PC-9 (cell line): ENCODE measurements at regions not wholly inside any gene's neighbourhood (a gene's known extent, or its start where the extent isn't known, plus 50 kb on each side); places are given as distances from the start of the nearest gene placed in this dataset.

Source experiments
- BruUV-seq: library from RNA; stranded (reverse); fragments of 400-500 nt; replicated peaks from 2 replicates; lab custom pipeline; 2021; lab: Mats Ljungman, UMichigan
- CTCF ChIA-PET: fragments of 300-600 bp; sonication (Branson Sonifier 250); formaldehyde crosslinking; loops from one replicate; lab custom pipeline; 2022; ENCODE audit warnings: antibody characterized with exemption; lab: Charles Lee
- POLR2A ChIA-PET: fragments of 300-600 bp; sonication (Branson Sonifier 250); formaldehyde crosslinking; loops from one replicate; lab custom pipeline; 2022; ENCODE audit warnings: antibody characterized with exemption; ENCODE audit not compliant: unreplicated experiment; lab: Charles Lee
- DNase-seq, 2 experiments: peaks; one replicate each; pipeline versions ENCODE4 v3.0.0 to v3.0.0-alpha.2; 2015 to 2022; ENCODE audit warnings: mixed read lengths in 1 of 2
- H2AFZ ChIP-seq: fragments of 200-600 bp; sonication (generic); 2 replicates; pipeline ENCODE4 v1.8.1; 2017; ENCODE audit warnings: antibody characterized with exemption
- H3F3A ChIP-seq: fragments of 200-600 bp; sonication (generic); 2 replicates; pipeline ENCODE4 v1.8.1; 2017; ENCODE audit warnings: antibody characterized with exemption, mild to moderate bottlenecking, low read depth; ENCODE audit not compliant: insufficient read depth
- H3K27ac ChIP-seq: fragments of 200-600 bp; sonication (generic); 2 replicates; pipeline ENCODE4 v1.6.1; 2016; ENCODE audit warnings: mixed run types
- H3K27me3 ChIP-seq: fragments of 200-600 bp; sonication (generic); 2 replicates; pipeline ENCODE4 v1.6.1; 2016; ENCODE audit warnings: low read depth, mixed run types; ENCODE audit not compliant: insufficient read depth
- H3K36me3 ChIP-seq: fragments of 200-600 bp; sonication (generic); 2 replicates; pipeline ENCODE4 v1.6.1; 2016; ENCODE audit warnings: low read depth, mixed run types
- H3K4me1 ChIP-seq: fragments of 200-600 bp; sonication (generic); replicated peaks from 2 replicates; pipeline ENCODE4 v1.6.1; 2016; ENCODE audit warnings: mixed run types; ENCODE audit not compliant: insufficient read depth
- H3K4me2 ChIP-seq: fragments of 200-600 bp; sonication (generic); 2 replicates; pipeline ENCODE4 v1.6.1; 2017; ENCODE audit warnings: mixed run types
- H3K4me3 ChIP-seq: fragments of 200-600 bp; sonication (generic); 2 replicates; pipeline ENCODE4 v1.6.1; 2016; ENCODE audit warnings: mixed run types
- H3K79me2 ChIP-seq: fragments of 200-600 bp; sonication (generic); 2 replicates; pipeline ENCODE4 v1.6.1; 2017; ENCODE audit warnings: low read depth, mixed run types
- H3K9me2 ChIP-seq: fragments of 200-600 bp; sonication (generic); 2 replicates; pipeline ENCODE4 v1.8.1; 2017; ENCODE audit warnings: mild to moderate bottlenecking; ENCODE audit not compliant: insufficient read depth
- H3K9me3 ChIP-seq: fragments of 200-600 bp; sonication (generic); 2 replicates; pipeline ENCODE4 v1.8.1; 2016; ENCODE audit warnings: low read depth; ENCODE audit not compliant: insufficient read depth
- H4K20me1 ChIP-seq: fragments of 200-600 bp; sonication (generic); 2 replicates; pipeline ENCODE4 v1.8.1; 2017; ENCODE audit not compliant: insufficient read depth
- EZH2 ChIP-seq: fragments of 200-600 bp; sonication (generic); IDR thresholded peaks from 2 replicates; pipeline ENCODE4 v1.8.0; 2017; ENCODE audit warnings: antibody characterized with exemption, low read depth
- intact Hi-C: fragments of 100-400 bp; cut with micrococcal nuclease; formaldehyde crosslinking; loops from one replicate; pipeline ENCODE4 v1.10.0; 2022; ENCODE audit not compliant: unreplicated experiment
- TF ChIP-seq, protein P1 (sequence below): fragments of 200-600 bp; sonication (generic); conservative IDR thresholded peaks from 2 replicates; pipeline ENCODE4 v1.6.1; 2017; ENCODE audit warnings: mixed run types, antibody characterized with exemption, mild to moderate bottlenecking, moderate library complexity

DNA sequence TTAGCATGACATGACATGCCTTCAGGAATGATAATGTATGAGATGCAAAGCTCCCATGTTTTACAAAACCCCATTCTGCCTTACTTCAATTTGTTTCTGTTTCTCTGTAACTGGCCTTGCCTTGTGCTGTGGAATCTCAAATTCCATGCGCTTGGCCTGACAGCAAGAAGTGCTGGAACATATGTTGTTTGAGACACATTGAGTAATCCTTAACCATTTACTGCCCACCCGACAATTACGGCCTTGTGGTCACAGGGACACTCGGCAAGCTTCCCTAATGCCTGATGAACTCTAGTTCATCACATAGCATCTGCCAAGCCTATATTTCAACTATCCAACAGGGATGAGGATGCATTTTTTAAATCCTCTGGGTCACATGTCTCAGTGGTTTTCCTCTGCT is 226.4 kb upstream of the CASK start:
- BruUV-seq = no TSS peak
- TF ChIP-seq, protein P1, sequence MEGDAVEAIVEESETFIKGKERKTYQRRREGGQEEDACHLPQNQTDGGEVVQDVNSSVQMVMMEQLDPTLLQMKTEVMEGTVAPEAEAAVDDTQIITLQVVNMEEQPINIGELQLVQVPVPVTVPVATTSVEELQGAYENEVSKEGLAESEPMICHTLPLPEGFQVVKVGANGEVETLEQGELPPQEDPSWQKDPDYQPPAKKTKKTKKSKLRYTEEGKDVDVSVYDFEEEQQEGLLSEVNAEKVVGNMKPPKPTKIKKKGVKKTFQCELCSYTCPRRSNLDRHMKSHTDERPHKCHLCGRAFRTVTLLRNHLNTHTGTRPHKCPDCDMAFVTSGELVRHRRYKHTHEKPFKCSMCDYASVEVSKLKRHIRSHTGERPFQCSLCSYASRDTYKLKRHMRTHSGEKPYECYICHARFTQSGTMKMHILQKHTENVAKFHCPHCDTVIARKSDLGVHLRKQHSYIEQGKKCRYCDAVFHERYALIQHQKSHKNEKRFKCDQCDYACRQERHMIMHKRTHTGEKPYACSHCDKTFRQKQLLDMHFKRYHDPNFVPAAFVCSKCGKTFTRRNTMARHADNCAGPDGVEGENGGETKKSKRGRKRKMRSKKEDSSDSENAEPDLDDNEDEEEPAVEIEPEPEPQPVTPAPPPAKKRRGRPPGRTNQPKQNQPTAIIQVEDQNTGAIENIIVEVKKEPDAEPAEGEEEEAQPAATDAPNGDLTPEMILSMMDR = no peak
- no peak for TF ChIP-seq EZH2
- Histone ChIP-seq H3K27me3 (no peaks in the 10 kb centered on the region), H3K4me1 (no peaks in the 10 kb centered on the region), H3F3A (no peaks in the 10 kb centered on the region), H3K9me2 (no peaks in the 10 kb centered on the region), H3K27ac (no peak overlapping the region), H2AFZ (no peak overlapping the region), H3K4me2 (no peak overlapping the region), H3K4me3 (no peak overlapping the region), H4K20me1 (no peaks in the 10 kb centered on the region), H3K79me2 (no peaks in the 10 kb centered on the region), H3K9me3 (no peaks in the 10 kb centered on the region), H3K36me3 (no peaks in the 10 kb centered on the region)
- intact Hi-C loops = no loop called here
- no peak for DNase-seq
- CTCF ChIA-PET = no interaction called here
- POLR2A ChIA-PET = no interaction called here

DNA sequence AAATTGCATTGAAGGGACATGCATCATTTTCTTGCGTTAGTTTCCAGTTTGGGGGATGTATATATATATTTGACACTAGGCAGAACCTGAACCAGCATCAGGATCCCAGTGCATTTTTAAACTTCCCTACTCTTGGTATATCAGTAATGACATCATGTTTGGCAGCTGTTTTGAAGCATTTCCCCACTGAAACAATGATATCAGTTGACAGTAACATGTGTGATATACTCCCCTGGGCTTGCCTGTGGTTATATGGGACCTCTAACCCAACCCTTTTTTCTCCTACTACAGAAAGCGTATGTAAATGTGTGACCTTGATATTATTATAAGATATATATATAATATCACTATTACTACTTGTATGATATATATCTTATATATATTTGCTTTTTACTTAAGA is 225.9 kb upstream of the CASK start:
- no peak overlapping the region for H3K4me2 ChIP-seq
- H3K36me3 ChIP-seq = no peaks in the 10 kb centered on the region
- no peaks in the 10 kb centered on the region for H3K9me2 ChIP-seq
- no peaks in the 10 kb centered on the region for H3K79me2 ChIP-seq
- no peaks in the 10 kb centered on the region for H3K4me1 ChIP-seq
- no peak overlapping the region for H2AFZ ChIP-seq
- TF ChIP-seq EZH2 = no peak
- TF ChIP-seq, protein P1 = no peak
- intact Hi-C loops = no loop called here
- H3K27ac ChIP-seq = no peak overlapping the region
- ChIA-PET POLR2A (no interaction called here), CTCF (no interaction called here)
- no peaks in the 10 kb centered on the region for H3K9me3 ChIP-seq
- H3K4me3 ChIP-seq = no peak overlapping the region
- no peaks in the 10 kb centered on the region for H3K27me3 ChIP-seq
- no peaks in the 10 kb centered on the region for H3F3A ChIP-seq
- BruUV-seq = no TSS peak
- no peak for DNase-seq
- no peaks in the 10 kb centered on the region for H4K20me1 ChIP-seq

DNA sequence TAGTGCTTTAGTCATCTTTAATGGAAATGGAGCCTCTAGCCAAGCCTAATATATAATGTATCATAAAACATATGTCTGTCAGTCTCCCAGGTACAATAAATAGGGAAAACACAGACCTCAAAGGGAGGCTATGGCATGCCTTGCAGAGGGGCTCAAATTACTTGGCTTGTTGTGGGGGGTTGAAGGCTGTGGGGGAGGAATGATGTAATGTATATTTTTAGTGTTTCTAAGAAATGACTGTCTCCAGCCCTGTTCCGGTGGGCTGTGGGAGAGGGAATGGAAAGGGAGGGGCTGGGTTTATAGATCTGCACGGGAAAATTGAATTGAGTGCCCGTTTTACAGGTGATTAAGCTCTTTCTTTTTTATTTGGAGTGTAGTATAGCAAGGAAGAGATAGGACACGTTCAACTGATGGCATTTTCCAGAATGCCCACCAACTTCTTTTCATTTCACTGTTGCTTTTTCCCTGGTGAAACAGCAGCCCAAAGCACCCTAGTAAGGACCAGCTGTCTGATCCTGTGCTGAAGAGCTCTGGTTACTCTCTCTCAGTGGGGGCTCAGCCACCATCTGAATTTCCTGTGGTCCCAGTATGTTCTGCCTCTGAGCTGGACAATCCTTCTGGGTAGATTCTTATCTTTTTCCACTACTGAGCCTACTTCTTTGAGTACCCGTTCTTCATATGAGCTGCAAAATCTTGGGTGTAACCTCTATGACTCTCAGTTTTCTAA is 220.7 kb upstream of the CASK start:
- TF ChIP-seq, protein P1 = no peak
- no peak for TF ChIP-seq EZH2
- no peaks in the 10 kb centered on the region for H3K9me3 ChIP-seq
- POLR2A ChIA-PET = no interaction called here
- H3K4me1 ChIP-seq = no peaks in the 10 kb centered on the region
- H4K20me1 ChIP-seq = no peaks in the 10 kb centered on the region
- no peak overlapping the region for H2AFZ ChIP-seq
- H3K36me3 ChIP-seq = no peaks in the 10 kb centered on the region
- H3K27ac ChIP-seq = no peak overlapping the region
- H3F3A ChIP-seq = no peaks in the 10 kb centered on the region
- H3K4me3 ChIP-seq = no peak overlapping the region
- CTCF ChIA-PET = no interaction called here
- BruUV-seq = no TSS peak
- intact Hi-C loops = no loop called here
- no peaks in the 10 kb centered on the region for H3K27me3 ChIP-seq
- H3K4me2 ChIP-seq = no peak overlapping the region
- H3K9me2 ChIP-seq = no peaks in the 10 kb centered on the region
- no peaks in the 10 kb centered on the region for H3K79me2 ChIP-seq
- DNase-seq = no peak
